Spleen (tissue), 7 donors: ENCODE measurements at regions not wholly inside any gene's neighbourhood (a gene's known extent, or its start where the extent isn't known, plus 50 kb on each side); places are given as distances from the start of the nearest gene placed in this dataset.

Source experiments
- POLR2A ChIP-seq, 3 donors: fragments of 450-650 bp; IDR thresholded peaks; one replicate each; pipeline ENCODE4 v1.5.1; 2017; ENCODE audit warnings: antibody characterized with exemption in 3 of 3, mild to moderate bottlenecking in 1 of 3
- POLR2AphosphoS5 ChIP-seq, 3 donors: sonication (generic); formaldehyde crosslinking; IDR thresholded peaks; one replicate each; pipeline ENCODE4 v1.5.1; 2017; ENCODE audit warnings: antibody characterized with exemption in 3 of 3
- TF ChIP-seq, protein P1 (sequence below), 11 experiments: fragments of 200-600 bp in 7 of 11; fragments of 450-650 bp in 4 of 11; sonication (generic) in 4 of 11; IDR thresholded peaks in 8 of 11; conservative IDR thresholded peaks in 3 of 11; 1 replicate in 7 of 11; 2 replicates in 4 of 11; pipeline versions ENCODE4 v1.4.0 to v1.8.0; 2016 to 2021; ENCODE audit warnings: antibody characterized with exemption in 11 of 11, inconsistent platforms in 4 of 11, mild to moderate bottlenecking in 1 of 11
- donor health status: DM: no; HTN: no; CAD: no; lungs with moderate emphysema.
- donor health status: DM: no; HTN: no; CAD: no.
- donor health status: DM: no; HTN: no; CAD: no.

DNA sequence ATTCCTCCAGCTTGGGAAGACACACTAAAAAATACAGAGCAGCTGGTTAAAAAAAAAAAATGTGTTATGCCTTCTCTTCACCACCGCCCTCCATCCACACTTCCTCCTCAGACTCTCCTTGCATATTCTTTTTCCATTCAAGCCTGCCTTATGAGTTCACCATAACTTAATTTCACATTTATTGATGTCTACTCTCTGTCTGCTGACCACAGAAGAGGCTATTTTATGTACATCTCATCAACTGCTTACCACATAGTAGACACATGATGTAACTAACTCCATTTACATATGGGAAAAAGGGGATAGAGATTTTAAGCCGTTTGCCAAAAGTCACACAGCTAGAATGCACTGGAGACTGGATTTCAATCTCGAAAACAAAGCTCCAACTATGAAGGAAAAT is 409.8 kb downstream of the CDH11 start:
- TF ChIP-seq, protein P1, sequence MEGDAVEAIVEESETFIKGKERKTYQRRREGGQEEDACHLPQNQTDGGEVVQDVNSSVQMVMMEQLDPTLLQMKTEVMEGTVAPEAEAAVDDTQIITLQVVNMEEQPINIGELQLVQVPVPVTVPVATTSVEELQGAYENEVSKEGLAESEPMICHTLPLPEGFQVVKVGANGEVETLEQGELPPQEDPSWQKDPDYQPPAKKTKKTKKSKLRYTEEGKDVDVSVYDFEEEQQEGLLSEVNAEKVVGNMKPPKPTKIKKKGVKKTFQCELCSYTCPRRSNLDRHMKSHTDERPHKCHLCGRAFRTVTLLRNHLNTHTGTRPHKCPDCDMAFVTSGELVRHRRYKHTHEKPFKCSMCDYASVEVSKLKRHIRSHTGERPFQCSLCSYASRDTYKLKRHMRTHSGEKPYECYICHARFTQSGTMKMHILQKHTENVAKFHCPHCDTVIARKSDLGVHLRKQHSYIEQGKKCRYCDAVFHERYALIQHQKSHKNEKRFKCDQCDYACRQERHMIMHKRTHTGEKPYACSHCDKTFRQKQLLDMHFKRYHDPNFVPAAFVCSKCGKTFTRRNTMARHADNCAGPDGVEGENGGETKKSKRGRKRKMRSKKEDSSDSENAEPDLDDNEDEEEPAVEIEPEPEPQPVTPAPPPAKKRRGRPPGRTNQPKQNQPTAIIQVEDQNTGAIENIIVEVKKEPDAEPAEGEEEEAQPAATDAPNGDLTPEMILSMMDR (IDR thresholded peaks at IDR 0.05 in 8 of 11, conservative IDR thresholded peaks at IDR 0.05 in 3 of 11): no peak
- TF ChIP-seq POLR2A (IDR thresholded peaks at IDR 0.05) (no peak), POLR2AphosphoS5 (IDR thresholded peaks at IDR 0.05) (no peak)
